IPS-15b (cell line): ENCODE measurements at regions not wholly inside any gene's neighbourhood (a gene's known extent, or its start where the extent isn't known, plus 50 kb on each side); places are given as distances from the start of the nearest gene placed in this dataset.
"Not testable (repeated sequence)": the region's sequence is repeated elsewhere in the genome, so short reads cannot be mapped to it uniquely, and the experiment has no call there.

Experiments used
- H3K27me3 ChIP-seq: one replicate; pipeline ENCODE4 v1.6.1; 2013; ENCODE audit warnings: low read length; ENCODE audit not compliant: control insufficient read depth, insufficient read depth
- H3K36me3 ChIP-seq: one replicate; pipeline ENCODE4 v1.6.1; 2013; ENCODE audit warnings: low read length; ENCODE audit not compliant: control insufficient read depth, insufficient read depth
- H3K4me1 ChIP-seq: one replicate; pipeline ENCODE4 v1.6.1; 2013; ENCODE audit warnings: mild to moderate bottlenecking, low read length; ENCODE audit not compliant: control insufficient read depth, insufficient read depth
- H3K4me3 ChIP-seq: one replicate; pipeline ENCODE4 v1.5.1; 2013; ENCODE audit warnings: low read depth, low read length
- H3K9ac ChIP-seq: one replicate; pipeline ENCODE4 v1.6.1; 2013; ENCODE audit warnings: low read depth, mild to moderate bottlenecking, low read length
- H3K9me3 ChIP-seq: one replicate; pipeline ENCODE4 v1.6.1; 2013; ENCODE audit warnings: mild to moderate bottlenecking, low read length; ENCODE audit not compliant: control insufficient read depth, insufficient read depth

DNA sequence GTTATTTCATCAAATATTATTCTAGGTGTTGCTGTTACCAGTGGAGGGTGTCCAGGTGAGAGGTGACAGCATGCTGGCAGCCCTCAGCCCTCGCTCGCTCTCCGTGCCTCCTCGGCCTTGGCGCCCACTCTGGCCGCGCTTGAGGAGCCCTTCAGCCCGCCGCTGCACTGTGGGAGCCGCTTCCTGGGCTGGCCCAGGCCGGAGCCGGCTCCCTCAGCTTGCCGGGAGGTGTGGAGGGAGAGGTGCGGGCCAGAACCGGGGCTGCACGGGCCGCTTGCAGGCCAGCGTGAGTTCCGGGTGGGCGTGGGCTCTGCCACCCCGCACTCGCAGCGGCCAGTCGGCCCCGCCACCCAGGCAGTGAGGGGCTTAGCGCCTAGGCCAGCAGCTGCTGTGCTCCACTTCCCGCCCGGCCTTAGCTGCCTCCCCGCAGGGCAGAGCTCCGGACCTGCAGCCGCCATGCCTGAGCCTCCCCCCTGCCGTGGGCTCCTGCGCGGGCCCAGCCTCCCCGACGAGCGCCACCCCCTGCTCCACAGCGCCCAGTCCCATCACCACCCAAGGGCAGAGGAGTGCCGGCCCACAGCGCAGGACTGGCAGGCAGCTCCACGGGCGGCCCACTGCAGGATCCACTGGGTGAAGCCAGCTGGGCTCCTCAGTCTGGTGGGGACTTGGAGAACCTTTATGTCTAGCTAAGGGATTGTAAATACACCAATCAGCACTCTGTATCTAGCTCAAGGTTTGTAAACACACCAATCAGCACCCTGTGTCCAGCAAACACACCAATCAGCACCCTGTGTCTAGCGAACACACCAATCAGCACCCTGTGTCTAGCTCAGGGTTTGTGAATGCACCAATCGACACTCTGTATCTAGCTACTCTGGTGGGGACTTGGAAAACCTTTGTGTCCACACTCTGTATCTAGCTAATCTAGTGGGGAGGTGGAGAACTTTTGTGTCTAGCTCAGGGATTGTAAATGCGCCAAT, 413.3 kb downstream of the HACE1 start:
- not testable (repeated sequence) for H3K27me3 ChIP-seq, H3K4me1 ChIP-seq, H3K9ac ChIP-seq, H3K36me3 ChIP-seq, H3K9me3 ChIP-seq, H3K4me3 ChIP-seq

DNA sequence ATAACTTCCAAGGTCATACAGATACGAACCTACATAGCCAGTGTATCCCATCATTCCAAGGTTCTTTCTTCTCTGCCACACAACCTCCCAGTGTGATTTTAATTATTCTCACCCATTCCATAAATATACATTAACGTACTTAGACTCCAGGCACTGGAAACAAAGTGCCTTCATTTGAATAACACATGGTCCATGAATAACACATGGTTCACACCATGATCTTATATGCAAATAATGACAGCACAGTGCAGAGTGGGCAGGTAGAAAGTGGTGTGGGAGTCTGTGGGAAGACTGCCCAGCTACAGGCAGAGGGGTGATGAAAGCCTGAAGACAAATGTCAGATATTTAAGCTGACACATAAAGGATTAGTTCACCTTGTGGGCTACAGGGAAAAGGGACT, 425.2 kb downstream of the HACE1 start:
- no peak overlapping the region for H3K9ac ChIP-seq
- no peaks in the 10 kb centered on the region for H3K4me1 ChIP-seq
- H3K27me3 ChIP-seq = no peaks in the 10 kb centered on the region
- no peaks in the 10 kb centered on the region for H3K9me3 ChIP-seq
- no peak overlapping the region for H3K4me3 ChIP-seq
- H3K36me3 ChIP-seq = no peaks in the 10 kb centered on the region

DNA sequence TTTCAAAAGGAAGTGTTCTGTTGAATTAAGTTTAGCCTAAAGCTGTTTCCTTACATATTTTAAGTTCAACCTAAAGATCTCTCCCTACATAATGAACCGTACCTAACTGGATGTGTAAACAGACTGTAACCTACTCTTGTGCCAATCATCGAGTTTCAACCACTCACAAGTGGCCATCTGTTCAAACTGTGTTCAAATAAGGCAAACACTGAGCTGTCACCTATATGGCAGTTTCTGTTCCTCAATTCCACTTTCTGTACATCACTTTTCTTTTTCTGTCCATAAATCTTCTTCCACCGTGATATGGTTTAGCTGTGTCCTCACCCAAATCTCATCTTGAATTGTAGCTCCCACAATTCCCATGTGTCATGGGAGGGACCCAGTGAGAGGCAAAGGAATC, 428.6 kb downstream of the HACE1 start:
- Histone ChIP-seq H3K9ac (no peak overlapping the region), H3K9me3 (no peaks in the 10 kb centered on the region), H3K4me3 (no peak overlapping the region), H3K27me3 (no peaks in the 10 kb centered on the region), H3K4me1 (no peaks in the 10 kb centered on the region), H3K36me3 (no peaks in the 10 kb centered on the region)

DNA sequence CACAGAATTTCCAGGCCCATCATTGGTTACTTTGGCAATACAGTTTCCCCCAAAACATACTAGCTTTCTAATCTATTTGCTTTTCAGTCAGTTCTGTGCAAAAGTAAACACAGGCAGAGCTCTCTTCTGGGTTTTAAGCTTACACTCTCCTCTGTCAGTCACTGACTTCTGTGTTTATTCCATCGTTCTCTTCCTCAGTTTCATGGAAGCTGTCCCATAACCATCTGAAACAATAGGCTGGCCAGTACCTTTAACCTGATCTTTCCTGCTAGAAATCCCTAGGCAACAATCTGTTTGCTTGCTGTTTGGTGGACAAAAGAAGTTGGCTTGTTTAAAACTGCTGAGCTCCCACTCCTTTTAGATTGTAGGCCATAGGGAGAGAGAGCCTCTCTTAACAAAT, 431.5 kb downstream of the HACE1 start:
- Histone ChIP-seq H3K9me3 (no peaks in the 10 kb centered on the region), H3K9ac (no peak overlapping the region)

DNA sequence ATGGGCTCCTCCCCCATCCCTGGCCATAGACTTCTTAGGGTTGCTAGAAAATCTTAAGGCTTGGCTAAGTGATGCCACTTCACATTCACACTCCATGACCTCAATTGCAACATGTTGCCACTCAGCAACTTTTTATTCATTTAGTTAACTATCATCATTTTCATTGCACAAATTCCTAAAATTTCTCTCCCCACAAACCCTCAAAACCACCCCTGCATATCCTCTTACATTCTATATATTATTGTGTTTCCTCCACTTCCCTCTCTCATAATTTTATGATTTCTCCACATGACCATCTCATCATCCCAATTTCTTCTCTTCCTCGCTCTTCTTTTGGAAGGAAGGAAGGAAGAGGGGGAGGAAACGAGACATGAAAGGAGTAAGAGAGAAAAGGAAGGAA, 436.0 kb downstream of the HACE1 start:
- Histone ChIP-seq H3K9me3 (no peaks in the 10 kb centered on the region), H3K4me1 (no peaks in the 10 kb centered on the region), H3K27me3 (no peaks in the 10 kb centered on the region), H3K4me3 (no peak overlapping the region), H3K9ac (no peak overlapping the region), H3K36me3 (no peaks in the 10 kb centered on the region)

More for the DNA sequence above, 431.5 kb downstream of the HACE1 start:
- H3K4me1 ChIP-seq = no peaks in the 10 kb centered on the region
- no peaks in the 10 kb centered on the region for H3K36me3 ChIP-seq
- H3K4me3 ChIP-seq = no peak overlapping the region
- H3K27me3 ChIP-seq = no peaks in the 10 kb centered on the region

DNA sequence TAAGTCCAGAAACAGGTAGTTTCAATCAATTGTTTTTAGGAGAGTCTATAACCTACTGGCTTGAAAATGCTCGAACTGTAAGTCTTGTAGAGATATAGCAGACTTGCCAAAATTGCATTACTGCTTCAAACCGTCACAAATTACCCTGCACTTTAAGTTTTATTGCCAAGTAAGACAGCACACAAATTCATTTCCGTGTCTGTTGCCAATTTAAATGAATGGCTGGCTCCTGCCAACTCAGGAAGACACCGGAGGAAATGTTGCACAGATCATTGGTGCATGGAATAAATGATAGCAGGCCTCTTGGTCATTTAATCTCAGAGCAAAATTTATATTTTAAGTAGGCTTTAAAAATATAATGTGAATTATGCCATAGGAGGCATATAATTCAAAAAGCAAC, 438.1 kb downstream of the HACE1 start:
- Histone ChIP-seq H3K9me3 (no peaks in the 10 kb centered on the region), H3K9ac (no peak overlapping the region), H3K36me3 (no peaks in the 10 kb centered on the region), H3K27me3 (no peaks in the 10 kb centered on the region), H3K4me1 (no peaks in the 10 kb centered on the region), H3K4me3 (no peak overlapping the region)

DNA sequence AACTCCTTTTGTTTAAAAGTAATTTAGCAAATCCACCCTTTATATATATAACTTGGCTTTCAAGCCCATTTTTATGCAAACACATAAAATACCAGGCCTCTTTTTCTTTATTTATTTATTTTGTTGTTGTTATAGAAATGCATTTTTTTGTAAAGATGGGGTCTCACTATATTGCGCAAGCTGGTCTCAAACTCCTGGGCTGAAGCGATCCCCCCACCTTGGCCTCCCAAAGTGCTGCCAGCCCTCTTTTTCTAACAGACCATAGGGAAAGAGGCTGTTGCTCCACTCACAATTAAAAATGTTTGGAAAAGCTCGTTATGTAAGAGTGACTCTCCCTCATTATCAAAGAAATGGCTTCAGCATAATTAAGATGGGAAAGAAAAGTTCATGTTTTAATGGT, 440.9 kb downstream of the HACE1 start:
- Histone ChIP-seq H3K9ac (no peak overlapping the region), H3K36me3 (no peaks in the 10 kb centered on the region), H3K9me3 (no peaks in the 10 kb centered on the region), H3K4me1 (no peaks in the 10 kb centered on the region), H3K27me3 (no peaks in the 10 kb centered on the region), H3K4me3 (no peak overlapping the region)

DNA sequence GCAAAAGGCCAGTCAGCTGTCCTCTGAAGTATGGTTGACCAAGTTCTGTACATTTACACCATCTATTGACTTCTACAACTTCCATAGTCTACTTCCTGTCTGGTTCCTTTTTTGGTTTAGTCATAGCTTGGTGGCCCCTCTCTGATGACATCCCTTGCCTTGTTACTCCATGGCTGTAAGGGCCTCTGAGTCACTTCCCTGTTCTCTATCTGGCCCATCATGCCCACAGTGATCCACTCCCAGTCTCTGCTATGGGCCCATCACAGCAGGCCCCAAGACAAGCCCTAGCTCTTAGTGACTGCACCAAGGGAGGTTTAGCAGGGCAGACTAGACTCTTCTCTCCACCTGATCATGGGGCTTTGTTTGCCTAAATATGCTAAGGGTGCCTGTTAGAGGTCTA, 441.6 kb downstream of the HACE1 start:
- Histone ChIP-seq H3K36me3 (no peaks in the 10 kb centered on the region), H3K4me3 (no peak overlapping the region), H3K4me1 (no peaks in the 10 kb centered on the region), H3K9ac (no peak overlapping the region), H3K27me3 (no peaks in the 10 kb centered on the region), H3K9me3 (no peaks in the 10 kb centered on the region)

DNA sequence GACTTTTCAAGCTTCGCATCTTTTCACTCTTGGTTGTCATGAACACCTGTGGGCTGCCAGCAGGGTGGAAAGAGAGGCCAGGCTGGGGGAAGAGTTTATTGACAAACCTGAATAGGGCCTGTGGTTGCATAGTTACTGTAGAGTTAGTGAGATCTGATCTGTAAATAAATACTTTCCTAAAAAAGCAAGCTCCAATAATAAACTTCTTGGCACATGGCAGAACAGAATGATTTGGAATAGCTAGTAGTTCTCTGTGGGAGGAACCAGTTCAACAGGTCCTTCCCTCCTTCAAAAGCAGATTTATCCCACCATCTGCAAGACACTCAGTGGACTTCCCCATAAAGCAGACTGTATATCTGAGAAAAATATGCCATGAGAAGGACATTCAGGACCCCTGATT, 445.0 kb downstream of the HACE1 start:
- Histone ChIP-seq H3K9ac (no peak overlapping the region), H3K27me3 (no peaks in the 10 kb centered on the region), H3K36me3 (no peaks in the 10 kb centered on the region), H3K4me1 (no peaks in the 10 kb centered on the region), H3K9me3 (no peaks in the 10 kb centered on the region), H3K4me3 (no peak overlapping the region)

DNA sequence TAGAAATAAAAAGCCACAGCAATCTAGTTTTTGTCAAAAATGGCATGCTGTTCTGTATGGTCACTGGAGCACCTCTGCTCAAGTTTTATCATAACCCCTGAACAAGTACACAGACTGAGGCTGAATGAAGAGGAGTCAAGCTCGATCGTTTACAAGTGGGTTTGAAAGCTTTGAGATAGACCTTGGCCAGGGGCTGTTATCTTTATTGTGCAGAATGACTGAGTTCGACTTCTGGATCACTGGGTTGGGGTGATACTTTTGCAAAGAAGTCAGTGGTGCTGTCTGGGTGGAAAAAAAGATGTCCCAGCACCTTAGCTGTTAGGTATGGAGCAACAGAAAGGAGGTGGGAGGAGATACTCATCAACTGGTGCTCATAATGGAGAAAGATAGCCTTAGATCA, 446.0 kb downstream of the HACE1 start:
- Histone ChIP-seq H3K4me3 (no peak overlapping the region), H3K36me3 (no peaks in the 10 kb centered on the region), H3K4me1 (no peaks in the 10 kb centered on the region), H3K9ac (no peak overlapping the region), H3K9me3 (no peaks in the 10 kb centered on the region), H3K27me3 (no peaks in the 10 kb centered on the region)

DNA sequence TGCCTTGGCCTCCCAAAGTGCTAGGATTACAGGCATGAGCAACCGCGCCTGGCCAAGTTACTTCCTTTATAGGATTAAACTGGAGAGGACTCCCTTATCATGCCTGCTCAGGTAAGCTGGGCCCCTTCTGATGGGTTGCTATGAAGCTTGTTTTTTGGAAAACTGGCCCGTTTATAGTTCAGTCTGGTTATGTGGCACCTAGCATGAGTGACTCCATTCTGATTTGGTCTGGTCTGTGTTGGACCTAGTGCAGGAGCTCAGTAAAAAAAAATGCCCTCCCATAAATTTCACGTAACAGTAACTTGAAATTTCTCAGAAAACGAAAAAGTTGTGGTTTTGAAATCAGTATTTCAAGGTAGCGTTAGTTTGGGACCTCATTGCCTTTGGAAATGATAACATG, 448.4 kb downstream of the HACE1 start:
- peaks cover 10% of the 10 kb centered on the region for H3K4me1 ChIP-seq
- no peak overlapping the region for H3K9ac ChIP-seq
- H3K9me3 ChIP-seq = no peaks in the 10 kb centered on the region
- H3K27me3 ChIP-seq = no peaks in the 10 kb centered on the region
- H3K36me3 ChIP-seq = no peaks in the 10 kb centered on the region
- no peak overlapping the region for H3K4me3 ChIP-seq

DNA sequence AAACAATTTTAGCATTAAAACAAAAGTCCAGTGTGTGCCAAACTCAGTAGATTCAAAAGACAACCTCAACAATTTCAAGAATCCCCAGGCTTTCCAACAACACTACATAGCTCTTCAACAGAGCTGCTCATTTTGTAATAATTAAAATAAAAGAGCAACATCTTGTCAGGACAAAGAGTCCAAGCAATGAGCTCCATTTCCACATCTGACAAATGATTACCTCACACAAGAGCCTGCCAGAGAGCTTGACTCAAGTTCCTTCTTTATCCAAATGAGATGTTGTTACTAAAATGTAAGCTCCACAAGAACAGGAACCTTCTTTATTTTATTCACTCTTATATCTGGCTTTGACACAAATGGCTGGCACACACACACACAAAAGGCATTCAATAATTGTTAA, 449.8 kb downstream of the HACE1 start:
- Histone ChIP-seq H3K4me1 (peaks cover 10% of the 10 kb centered on the region), H3K9me3 (no peaks in the 10 kb centered on the region), H3K9ac (no peak overlapping the region)

More for the DNA sequence above, 449.8 kb downstream of the HACE1 start:
- no peaks in the 10 kb centered on the region for H3K36me3 ChIP-seq
- no peaks in the 10 kb centered on the region for H3K27me3 ChIP-seq
- H3K4me3 ChIP-seq = no peak overlapping the region
